Neural cell (in vitro differentiated cells): ENCODE measurements at regions not wholly inside any gene's neighbourhood (a gene's known extent, or its start where the extent isn't known, plus 50 kb on each side); places are given as distances from the start of the nearest gene placed in this dataset.

Source experiments
- H2AFZ ChIP-seq: fragments of 200-600, 300-800 bp; sonication (generic), shearing (Covaris generic); 2 replicates; pipeline ENCODE4 v1.6.0; 2014; ENCODE audit warnings: low read depth, mild to moderate bottlenecking, antibody characterized with exemption, low read length, moderate library complexity
- H3F3A ChIP-seq: fragments of 200-600 bp; shearing (Covaris generic); 2 replicates; pipeline ENCODE4 v1.6.1; 2016; ENCODE audit warnings: mild to moderate bottlenecking, moderate library complexity, mixed read lengths, antibody characterized with exemption, low read length; ENCODE audit not compliant: insufficient read depth, poor library complexity, severe bottlenecking
- H3K27ac ChIP-seq: fragments of 200-600, 300-800 bp; sonication (generic), shearing (Covaris generic); 2 replicates; pipeline ENCODE4 v1.5.1; 2014; ENCODE audit warnings: mild to moderate bottlenecking, low read length, moderate library complexity
- H3K27me3 ChIP-seq: fragments of 300-800, 200-600 bp; sonication (generic), shearing (Covaris generic); 2 replicates; pipeline ENCODE4 v1.6.0; 2014; ENCODE audit warnings: mild to moderate bottlenecking, low read depth, low read length, moderate library complexity; ENCODE audit not compliant: insufficient read depth
- H3K36me3 ChIP-seq: fragments of 300-800, 200-600 bp; sonication (generic), shearing (Covaris generic); 2 replicates; pipeline ENCODE4 v1.5.1; 2014; ENCODE audit warnings: mild to moderate bottlenecking, antibody characterized with exemption, low read length, moderate library complexity; ENCODE audit not compliant: insufficient read depth
- H3K4me2 ChIP-seq: fragments of 300-800, 200-600 bp; sonication (generic), shearing (Covaris generic); 2 replicates; pipeline ENCODE4 v1.6.0; 2014; ENCODE audit warnings: mild to moderate bottlenecking, low read length
- H3K4me3 ChIP-seq: fragments of 300-800, 200-600 bp; sonication (generic), shearing (Covaris generic); 2 replicates; pipeline ENCODE4 v1.5.1; 2014; ENCODE audit warnings: mild to moderate bottlenecking, low read length, moderate library complexity
- H3K79me2 ChIP-seq: fragments of 200-600 bp; shearing (Covaris generic); replicated peaks from 2 replicates; pipeline ENCODE4 v1.6.0; 2014; ENCODE audit warnings: mild to moderate bottlenecking, low read length, moderate library complexity; ENCODE audit not compliant: insufficient read depth
- H3K9ac ChIP-seq: fragments of 300-800, 200-600 bp; sonication (generic), shearing (Covaris generic); 2 replicates; pipeline ENCODE4 v1.6.1; 2016; ENCODE audit warnings: mild to moderate bottlenecking, low read length, mixed read lengths
- H3K9me2 ChIP-seq: fragments of 200-600 bp; shearing (Covaris generic); 2 replicates; pipeline ENCODE4 v1.6.1; 2016; ENCODE audit warnings: mild to moderate bottlenecking, low read length, mixed read lengths; ENCODE audit not compliant: insufficient read depth
- H3K9me3 ChIP-seq: fragments of 200-600, 300-800 bp; sonication (generic), shearing (Covaris generic); 2 replicates; pipeline ENCODE4 v1.6.1; 2016; ENCODE audit warnings: mild to moderate bottlenecking, mixed run types, low read length, moderate library complexity, mixed read lengths
- H4K20me1 ChIP-seq: fragments of 200-600 bp; shearing (Covaris generic); 2 replicates; pipeline ENCODE4 v1.6.1; 2016; ENCODE audit warnings: mild to moderate bottlenecking, mixed run types; ENCODE audit not compliant: insufficient read depth
- EP300 ChIP-seq: fragments of 450-650 bp; conservative IDR thresholded peaks from 2 replicates; pipeline ENCODE4 v1.6.1; 2014; ENCODE audit warnings: antibody characterized with exemption, mild to moderate bottlenecking, moderate library complexity; ENCODE audit not compliant: poor library complexity, severe bottlenecking
- EZH2 ChIP-seq: fragments of 200-600, 300-800 bp; shearing (Covaris generic), sonication (generic); IDR thresholded peaks from 2 replicates; pipeline ENCODE4 v1.6.1; 2014; ENCODE audit warnings: antibody characterized with exemption, low read length, borderline replicate concordance, mild to moderate bottlenecking; ENCODE audit not compliant: insufficient read depth, poor library complexity, severe bottlenecking
- MXI1 ChIP-seq: fragments of 450-650 bp; conservative IDR thresholded peaks from 2 replicates; pipeline ENCODE4 v1.6.1; 2014; ENCODE audit warnings: antibody characterized with exemption, mild to moderate bottlenecking; ENCODE audit not compliant: poor library complexity, severe bottlenecking
- POLR2AphosphoS5 ChIP-seq: IDR thresholded peaks from 2 replicates; pipeline ENCODE4 v1.6.1; 2012
- RAD21 ChIP-seq: fragments of 450-650 bp; conservative IDR thresholded peaks from 2 replicates; pipeline ENCODE4 v1.6.1; 2014; ENCODE audit warnings: antibody characterized with exemption, mild to moderate bottlenecking, moderate library complexity
- SMC3 ChIP-seq: fragments of 450-650 bp; conservative IDR thresholded peaks from 2 replicates; pipeline ENCODE4 v1.6.1; 2014; ENCODE audit warnings: antibody characterized with exemption, mild to moderate bottlenecking, moderate library complexity; ENCODE audit not compliant: poor library complexity
- TAF1 ChIP-seq: IDR thresholded peaks from 2 replicates; pipeline ENCODE4 v1.6.1; 2012; ENCODE audit warnings: low read depth
- TF ChIP-seq, protein P1 (sequence below): fragments of 450-650 bp; IDR thresholded peaks from 2 replicates; pipeline ENCODE4 v1.5.1; 2014; ENCODE audit warnings: antibody characterized with exemption, mild to moderate bottlenecking, moderate library complexity; ENCODE audit not compliant: poor library complexity, severe bottlenecking
- TF ChIP-seq, protein P2 (sequence below): IDR thresholded peaks from 2 replicates; pipeline ENCODE4 v1.6.1; 2012; ENCODE audit warnings: borderline replicate concordance

DNA sequence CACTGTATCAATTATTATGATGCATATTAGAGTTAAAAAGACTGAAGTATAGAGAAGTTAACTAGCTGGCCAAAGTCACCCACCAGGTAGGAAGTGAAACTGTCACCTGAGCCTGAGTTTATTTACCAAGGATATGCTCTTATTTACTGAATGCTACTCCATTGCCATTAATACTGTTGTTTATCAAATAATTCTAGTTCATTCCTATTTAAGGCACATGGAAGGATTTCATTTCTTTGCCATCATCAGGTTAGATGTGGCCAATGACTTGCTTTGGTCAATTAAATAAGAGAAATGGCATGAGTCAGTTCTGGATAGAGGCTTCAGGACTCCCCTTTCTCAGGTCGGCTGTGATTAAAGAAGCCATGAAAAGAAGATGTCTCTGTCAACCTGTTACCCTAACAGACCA is 169.6 kb downstream of the KCNJ2 start:
- Histone ChIP-seq H2AFZ (no peak overlapping the region), H3K36me3 (no peaks in the 10 kb centered on the region), H3F3A (no peaks in the 10 kb centered on the region), H3K4me2 (no peak overlapping the region), H3K9me3 (no peaks in the 10 kb centered on the region), H3K4me3 (no peak overlapping the region), H4K20me1 (no peaks in the 10 kb centered on the region), H3K27me3 (no peaks in the 10 kb centered on the region), H3K79me2 (no peaks in the 10 kb centered on the region), H3K9me2 (no peaks in the 10 kb centered on the region), H3K9ac (no peak overlapping the region), H3K27ac (no peak overlapping the region)
- TF ChIP-seq, protein P1, sequence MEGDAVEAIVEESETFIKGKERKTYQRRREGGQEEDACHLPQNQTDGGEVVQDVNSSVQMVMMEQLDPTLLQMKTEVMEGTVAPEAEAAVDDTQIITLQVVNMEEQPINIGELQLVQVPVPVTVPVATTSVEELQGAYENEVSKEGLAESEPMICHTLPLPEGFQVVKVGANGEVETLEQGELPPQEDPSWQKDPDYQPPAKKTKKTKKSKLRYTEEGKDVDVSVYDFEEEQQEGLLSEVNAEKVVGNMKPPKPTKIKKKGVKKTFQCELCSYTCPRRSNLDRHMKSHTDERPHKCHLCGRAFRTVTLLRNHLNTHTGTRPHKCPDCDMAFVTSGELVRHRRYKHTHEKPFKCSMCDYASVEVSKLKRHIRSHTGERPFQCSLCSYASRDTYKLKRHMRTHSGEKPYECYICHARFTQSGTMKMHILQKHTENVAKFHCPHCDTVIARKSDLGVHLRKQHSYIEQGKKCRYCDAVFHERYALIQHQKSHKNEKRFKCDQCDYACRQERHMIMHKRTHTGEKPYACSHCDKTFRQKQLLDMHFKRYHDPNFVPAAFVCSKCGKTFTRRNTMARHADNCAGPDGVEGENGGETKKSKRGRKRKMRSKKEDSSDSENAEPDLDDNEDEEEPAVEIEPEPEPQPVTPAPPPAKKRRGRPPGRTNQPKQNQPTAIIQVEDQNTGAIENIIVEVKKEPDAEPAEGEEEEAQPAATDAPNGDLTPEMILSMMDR: no peak

DNA sequence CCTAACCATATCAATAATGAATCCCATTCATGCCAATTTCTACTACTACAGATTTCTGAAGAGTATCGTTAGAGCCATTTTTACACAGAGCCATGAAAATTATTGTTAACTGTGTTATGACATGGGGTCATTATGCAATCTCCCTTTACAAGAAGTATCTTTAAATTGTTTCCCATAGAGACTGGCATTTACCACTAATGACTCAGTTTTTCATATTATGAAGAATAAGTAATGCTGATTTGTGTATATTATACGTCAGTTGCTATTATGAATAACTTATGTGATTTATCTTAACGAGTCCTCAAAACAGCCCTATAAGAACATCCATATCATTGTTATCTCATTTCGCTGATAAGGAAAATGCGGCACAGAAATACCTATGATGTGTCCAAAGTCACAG is 173.8 kb downstream of the KCNJ2 start:
- no peaks in the 10 kb centered on the region for H3K27me3 ChIP-seq

GRCh38 chr17:70344386-70345060 is 175.2 kb downstream of the KCNJ2 start:
- Histone ChIP-seq H3K9me2 (no peaks in the 10 kb centered on the region), H3K36me3 (no peaks in the 10 kb centered on the region), H3K27ac (no peak overlapping the region), H3K9me3 (no peaks in the 10 kb centered on the region), H3K9ac (no peak overlapping the region), H4K20me1 (no peaks in the 10 kb centered on the region), H3K4me3 (no peak overlapping the region), H3K27me3 (no peaks in the 10 kb centered on the region), H3K79me2 (no peaks in the 10 kb centered on the region), H3F3A (no peaks in the 10 kb centered on the region), H2AFZ (no peak overlapping the region), H3K4me2 (no peak overlapping the region)
- TF ChIP-seq POLR2AphosphoS5 (no peak), RAD21 (no peak), EZH2 (no peak), EP300 (no peak), MXI1 (no peak), TAF1 (no peak), SMC3 (no peak)
- TF ChIP-seq, protein P1: no peak
- TF ChIP-seq, protein P2, sequence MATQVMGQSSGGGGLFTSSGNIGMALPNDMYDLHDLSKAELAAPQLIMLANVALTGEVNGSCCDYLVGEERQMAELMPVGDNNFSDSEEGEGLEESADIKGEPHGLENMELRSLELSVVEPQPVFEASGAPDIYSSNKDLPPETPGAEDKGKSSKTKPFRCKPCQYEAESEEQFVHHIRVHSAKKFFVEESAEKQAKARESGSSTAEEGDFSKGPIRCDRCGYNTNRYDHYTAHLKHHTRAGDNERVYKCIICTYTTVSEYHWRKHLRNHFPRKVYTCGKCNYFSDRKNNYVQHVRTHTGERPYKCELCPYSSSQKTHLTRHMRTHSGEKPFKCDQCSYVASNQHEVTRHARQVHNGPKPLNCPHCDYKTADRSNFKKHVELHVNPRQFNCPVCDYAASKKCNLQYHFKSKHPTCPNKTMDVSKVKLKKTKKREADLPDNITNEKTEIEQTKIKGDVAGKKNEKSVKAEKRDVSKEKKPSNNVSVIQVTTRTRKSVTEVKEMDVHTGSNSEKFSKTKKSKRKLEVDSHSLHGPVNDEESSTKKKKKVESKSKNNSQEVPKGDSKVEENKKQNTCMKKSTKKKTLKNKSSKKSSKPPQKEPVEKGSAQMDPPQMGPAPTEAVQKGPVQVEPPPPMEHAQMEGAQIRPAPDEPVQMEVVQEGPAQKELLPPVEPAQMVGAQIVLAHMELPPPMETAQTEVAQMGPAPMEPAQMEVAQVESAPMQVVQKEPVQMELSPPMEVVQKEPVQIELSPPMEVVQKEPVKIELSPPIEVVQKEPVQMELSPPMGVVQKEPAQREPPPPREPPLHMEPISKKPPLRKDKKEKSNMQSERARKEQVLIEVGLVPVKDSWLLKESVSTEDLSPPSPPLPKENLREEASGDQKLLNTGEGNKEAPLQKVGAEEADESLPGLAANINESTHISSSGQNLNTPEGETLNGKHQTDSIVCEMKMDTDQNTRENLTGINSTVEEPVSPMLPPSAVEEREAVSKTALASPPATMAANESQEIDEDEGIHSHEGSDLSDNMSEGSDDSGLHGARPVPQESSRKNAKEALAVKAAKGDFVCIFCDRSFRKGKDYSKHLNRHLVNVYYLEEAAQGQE: no peak

More for the DNA sequence above, 173.8 kb downstream of the KCNJ2 start:
- no peak overlapping the region for H2AFZ ChIP-seq
- H3K27ac ChIP-seq: no peak overlapping the region
- H3K79me2 ChIP-seq: no peaks in the 10 kb centered on the region
- H3K4me2 ChIP-seq: no peak overlapping the region
- no peak overlapping the region for H3K4me3 ChIP-seq
- H3K9me2 ChIP-seq: no peaks in the 10 kb centered on the region
- no peak for TF ChIP-seq EZH2
- no peak for TF ChIP-seq MXI1
- no peak for TF ChIP-seq POLR2AphosphoS5
- no peak for TF ChIP-seq SMC3
- TF ChIP-seq EP300: no peak
- no peak for TF ChIP-seq RAD21
- no peak for TF ChIP-seq TAF1
- H3K9me3 ChIP-seq: no peaks in the 10 kb centered on the region
- no peaks in the 10 kb centered on the region for H3F3A ChIP-seq
- no peak overlapping the region for H3K9ac ChIP-seq
- H4K20me1 ChIP-seq: no peaks in the 10 kb centered on the region
- H3K36me3 ChIP-seq: no peaks in the 10 kb centered on the region
